MCF 10A (cell line): ENCODE measurements at regions not wholly inside any gene's neighbourhood (a gene's known extent, or its start where the extent isn't known, plus 50 kb on each side); places are given as distances from the start of the nearest gene placed in this dataset.

Experiments
- BruUV-seq: library from RNA; stranded (reverse); fragments of 400-500 nt; replicated peaks from 2 replicates; lab custom pipeline; 2021; lab: Mats Ljungman, UMichigan
- CTCF ChIA-PET: fragments of 300-600 bp; sonication (Branson Sonifier 250); formaldehyde crosslinking; extraction: SDS; loops from one replicate; lab custom pipeline; 2021; ENCODE audit warnings: antibody characterized with exemption, inconsistent platforms; lab: Yijun Ruan, JAX
- POLR2A ChIA-PET: fragments of 300-600, 350-650 bp; sonication (Branson Sonifier 250); formaldehyde crosslinking; extraction: SDS; loops from one replicate; lab custom pipeline; 2020; ENCODE audit warnings: antibody characterized with exemption, inconsistent platforms; lab: Yijun Ruan, JAX
- DNase-seq: peaks from one replicate; pipeline ENCODE4 v3.0.0-alpha.2; 2018; ENCODE audit not compliant: unreplicated experiment
- H3K27ac Mint-ChIP-seq: one replicate; pipeline ENCODE4 v1.8.0; 2022; ENCODE audit warnings: mild to moderate bottlenecking, low read depth, mixed read lengths; ENCODE audit not compliant: unreplicated experiment
- H3K27me3 Mint-ChIP-seq: one replicate; pipeline ENCODE4 v1.8.0; 2022; ENCODE audit warnings: mixed read lengths; ENCODE audit not compliant: insufficient read depth, unreplicated experiment
- H3K36me3 Mint-ChIP-seq: one replicate; pipeline ENCODE4 v1.8.0; 2022; ENCODE audit warnings: mild to moderate bottlenecking, moderate library complexity, mixed read lengths; ENCODE audit not compliant: insufficient read depth, unreplicated experiment
- H3K4me1 Mint-ChIP-seq: one replicate; pipeline ENCODE4 v1.8.0; 2022; ENCODE audit warnings: mixed read lengths; ENCODE audit not compliant: insufficient read depth, unreplicated experiment
- H3K4me3 Mint-ChIP-seq: one replicate; pipeline ENCODE4 v1.8.0; 2022; ENCODE audit warnings: mild to moderate bottlenecking, moderate library complexity, mixed read lengths; ENCODE audit not compliant: unreplicated experiment
- H3K9me3 Mint-ChIP-seq: one replicate; pipeline ENCODE4 v1.8.0; 2022; ENCODE audit warnings: mixed read lengths; ENCODE audit not compliant: unreplicated experiment
- CTCF ChIP-seq: fragments of 200-600 bp; IDR thresholded peaks from one replicate; pipeline ENCODE4 v1.8.0; 2022; ENCODE audit warnings: antibody characterized with exemption, mild to moderate bottlenecking; ENCODE audit not compliant: unreplicated experiment
- intact Hi-C: fragments of 100-400 bp; cut with micrococcal nuclease; formaldehyde crosslinking; loops from 2 replicates; pipeline ENCODE4 v1.14.1; 2022

- Mint-ChIP-seq H3K27ac (no peak overlapping the region), H3K4me3 (no peak overlapping the region), H3K9me3 (no peaks in the 10 kb centered on the region), H3K36me3 (no peaks in the 10 kb centered on the region), H3K27me3 (no peaks in the 10 kb centered on the region), H3K4me1 (peaks cover 17% of the 10 kb centered on the region)
- DNase-seq, result no peak
- no TSS peak for BruUV-seq
- ChIA-PET CTCF (no interaction called here), POLR2A (no interaction called here)
- intact Hi-C loops, result no loop called here
- no peak for TF ChIP-seq CTCF
These were observed 254.4 kb downstream of the BCL2 start for GRCh38 chr18:63065172-63065571.

DNA sequence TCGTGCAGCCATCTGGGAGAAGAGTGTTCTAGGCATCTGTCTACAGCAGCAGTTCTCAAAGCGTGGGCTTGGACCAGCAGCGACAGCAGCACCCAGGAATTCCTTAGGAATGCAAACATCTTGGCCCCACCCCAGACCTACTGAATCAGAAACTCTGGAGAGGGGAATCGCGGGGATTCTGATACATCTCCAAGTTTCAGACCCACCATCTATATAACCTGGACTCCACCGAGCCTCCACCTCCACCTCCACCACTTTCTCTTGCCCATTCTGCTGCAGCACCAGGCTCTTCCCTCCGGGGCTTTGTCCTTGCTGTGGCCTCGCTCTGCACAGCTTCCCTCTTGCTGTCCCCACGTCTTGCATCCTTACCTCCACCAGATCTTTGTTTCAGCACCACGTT, 256.4 kb downstream of the BCL2 start:
- CTCF ChIA-PET, result interaction anchor here (1.1 kb wide), 1 partner anchor 46 kb away, joined by 3 read pairs; no protein-coding TSS in a partner anchor
- intact Hi-C loops, result no loop called here
- H3K4me3 Mint-ChIP-seq, result no peak overlapping the region
- H3K4me1 Mint-ChIP-seq, result peaks cover 17% of the 10 kb centered on the region
- no peaks in the 10 kb centered on the region for H3K27me3 Mint-ChIP-seq
- no peaks in the 10 kb centered on the region for H3K36me3 Mint-ChIP-seq
- POLR2A ChIA-PET, result no interaction called here
- DNase-seq, result peak; percentile 18
- TF ChIP-seq CTCF, result no peak
- no TSS peak for BruUV-seq
- H3K9me3 Mint-ChIP-seq, result no peaks in the 10 kb centered on the region
- no peak overlapping the region for H3K27ac Mint-ChIP-seq

DNA sequence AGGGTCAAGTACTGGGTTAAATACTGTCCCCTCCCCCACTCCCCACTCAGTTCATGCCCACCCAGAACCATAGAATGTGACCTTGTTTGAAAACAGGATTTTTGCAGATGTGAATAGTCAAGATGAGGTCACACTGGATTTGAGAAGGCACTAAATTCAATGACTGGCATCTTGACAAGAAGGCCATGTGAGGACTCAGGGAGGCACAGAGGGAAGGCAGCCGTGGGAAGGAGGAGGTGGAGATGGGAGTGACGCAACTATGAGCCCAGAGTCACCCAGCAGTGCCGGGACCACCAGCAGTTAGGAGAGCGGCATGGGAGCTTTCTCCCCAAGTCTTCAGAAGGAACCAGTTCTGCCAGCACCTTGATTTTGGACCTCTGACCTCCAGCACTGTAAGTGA, 257.3 kb downstream of the BCL2 start:
- DNase-seq, result peak; percentile 34
- Mint-ChIP-seq H3K27ac (no peak overlapping the region), H3K4me1 (peaks cover 9% of the 10 kb centered on the region), H3K27me3 (no peaks in the 10 kb centered on the region), H3K4me3 (no peak overlapping the region), H3K9me3 (no peaks in the 10 kb centered on the region), H3K36me3 (no peaks in the 10 kb centered on the region)
- intact Hi-C loops, result no loop called here
- TF ChIP-seq CTCF, result no peak
- CTCF ChIA-PET, result interaction anchor here (0.5 to 0.6 kb wide), 2 partner anchors 259 to 377 kb away, joined by 3 read pairs; no protein-coding TSS in a partner anchor
- POLR2A ChIA-PET, result no interaction called here
- BruUV-seq, result no TSS peak

GRCh38 chr18:63061303-63061702, 258.3 kb downstream of the BCL2 start:
- H3K27me3 Mint-ChIP-seq, result no peaks in the 10 kb centered on the region
- CTCF ChIA-PET, result no interaction called here
- TF ChIP-seq CTCF, result no peak
- no peaks in the 10 kb centered on the region for H3K9me3 Mint-ChIP-seq
- intact Hi-C loops, result no loop called here
- no peak for DNase-seq
- peaks cover 9% of the 10 kb centered on the region for H3K4me1 Mint-ChIP-seq
- no peaks in the 10 kb centered on the region for H3K36me3 Mint-ChIP-seq
- no peak overlapping the region for H3K4me3 Mint-ChIP-seq
- BruUV-seq, result no TSS peak
- no peak overlapping the region for H3K27ac Mint-ChIP-seq
- POLR2A ChIA-PET, result interaction anchor here (0.6 kb wide), 1 partner anchor 367 kb away, joined by 3 read pairs; no protein-coding TSS in a partner anchor
